Inflammatory macrophage (primary cell): ENCODE measurements at regions not wholly inside any gene's neighbourhood (a gene's known extent, or its start where the extent isn't known, plus 50 kb on each side); places are given as distances from the start of the nearest gene placed in this dataset.
A peak's percentile ranks its signal among the peaks of the same experiment; 100 is the strongest.
"Not testable (repeated sequence)": the region's sequence is repeated elsewhere in the genome, so short reads cannot be mapped to it uniquely, and the experiment has no call there.

Experiments
- DNase-seq, 2 donors: peaks; one replicate each; pipeline ENCODE4 v3.0.0-alpha.2; 2020 to 2022

DNA sequence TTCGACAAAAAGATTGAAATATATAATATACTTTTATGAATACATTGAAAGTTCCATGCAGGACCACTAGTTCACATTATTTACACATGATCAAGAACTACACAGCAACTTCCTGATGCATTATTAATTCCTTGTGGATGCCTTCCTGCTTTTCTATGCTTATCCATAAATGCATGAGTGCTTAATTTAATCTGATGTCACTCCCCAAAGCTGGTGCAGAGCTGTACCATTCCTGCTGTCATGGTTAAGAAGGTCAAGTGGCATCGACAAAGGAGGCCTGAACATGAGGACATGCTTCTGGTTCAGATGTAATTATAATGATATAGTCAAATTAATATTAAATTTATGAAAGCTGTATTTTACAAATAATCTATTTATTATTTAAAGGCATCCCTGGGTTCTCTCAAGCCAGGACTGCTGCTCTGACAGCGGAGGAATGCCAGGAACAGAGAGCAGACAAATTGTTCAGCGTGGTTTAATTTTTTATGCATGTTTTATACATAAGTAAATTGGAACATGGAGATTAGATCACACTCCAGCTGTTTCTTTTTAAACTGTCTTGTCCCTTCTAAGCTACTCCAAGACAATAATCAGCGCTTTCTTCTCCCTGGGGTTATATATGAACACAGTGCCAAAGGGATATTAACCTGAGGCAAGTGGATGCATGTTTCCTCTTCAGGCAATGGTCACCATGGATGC lies 307.3 kb upstream of the CNTNAP5 start:
- DNase-seq = no peak

GRCh38 chr2:123720760-123721159 lies 304.3 kb upstream of the CNTNAP5 start:
- DNase-seq = no peak

DNA sequence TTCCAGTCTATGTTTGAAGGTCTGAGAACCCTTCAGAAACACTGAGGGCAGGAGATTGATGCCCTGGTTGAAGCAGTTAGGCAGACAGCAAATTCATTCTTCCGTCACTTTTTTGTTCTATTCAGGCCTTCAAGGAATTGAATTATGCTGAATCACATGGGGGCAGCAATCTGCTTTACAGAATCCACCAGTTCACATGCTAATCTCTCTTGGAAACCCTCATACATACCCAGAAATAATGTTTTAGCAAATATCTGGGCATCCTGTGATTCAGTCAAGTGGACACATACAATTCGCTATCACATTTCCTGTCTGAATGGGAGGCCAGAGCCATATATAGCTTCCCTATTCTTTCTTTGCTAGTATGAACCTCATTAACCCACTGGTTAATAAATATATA lies 301.4 kb upstream of the CNTNAP5 start:
- DNase-seq = no peak

- no peak for DNase-seq
Observed at GRCh38 chr2:123732563-123732962, 292.5 kb upstream of the CNTNAP5 start.

DNA sequence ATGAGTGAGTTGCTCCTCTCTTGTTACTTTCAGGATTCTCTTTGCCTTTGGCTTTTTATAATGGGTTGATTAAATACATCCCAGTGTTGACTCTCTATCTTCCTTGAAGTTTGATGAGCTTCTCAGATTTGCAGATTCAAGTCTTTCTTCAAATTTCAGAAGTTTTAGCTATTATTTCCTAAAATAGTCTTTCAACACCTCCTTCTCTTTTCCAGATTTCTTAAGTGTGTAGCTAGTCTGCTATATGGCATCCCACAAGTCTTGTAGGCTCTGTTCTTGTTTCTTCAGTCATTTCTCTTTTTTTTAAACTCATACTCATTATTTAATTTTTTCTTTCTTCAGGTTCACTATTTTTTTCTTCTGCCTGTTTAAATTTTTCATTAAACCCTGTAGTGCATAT lies 287.7 kb upstream of the CNTNAP5 start:
- DNase-seq = peak; percentile 26 to 88

DNA sequence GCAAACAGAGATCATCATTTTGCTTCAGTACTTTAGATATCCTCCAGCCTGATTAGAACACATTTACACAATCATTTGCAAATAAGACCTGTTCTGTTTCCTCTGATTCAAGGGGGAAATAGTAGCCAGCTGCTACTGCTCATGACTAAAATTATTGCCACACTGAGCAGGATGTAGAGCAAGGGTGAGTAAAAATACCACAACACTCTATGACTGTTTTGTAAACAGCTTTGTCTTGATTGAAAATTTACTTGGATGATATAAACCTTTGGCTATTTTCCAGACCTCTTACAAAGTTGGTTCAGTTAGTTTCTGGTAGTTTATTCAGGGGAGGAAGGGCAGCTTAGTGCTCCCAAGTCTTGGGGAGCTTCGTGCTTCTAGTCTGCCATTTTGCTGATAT lies 286.4 kb upstream of the CNTNAP5 start:
- peak; percentile 64 to 94 for DNase-seq

DNA sequence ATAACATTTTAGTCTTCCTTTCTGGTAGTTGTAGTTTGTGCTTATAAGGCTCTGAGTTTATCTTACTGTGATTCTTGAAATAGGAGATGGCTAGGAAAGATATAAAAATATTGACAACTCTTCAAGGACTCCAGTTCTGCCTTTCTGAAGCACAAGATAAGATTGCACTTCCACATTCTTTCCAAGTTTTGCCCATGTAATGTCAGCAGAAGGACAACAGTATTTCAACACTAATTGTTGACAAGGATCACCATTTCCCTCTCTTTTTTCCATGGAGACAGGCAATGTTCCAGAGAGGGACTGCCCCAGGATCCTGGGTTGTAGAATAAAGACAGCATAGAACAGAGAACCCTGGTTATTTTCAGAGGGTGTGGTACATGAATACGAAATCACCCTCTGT lies 279.1 kb upstream of the CNTNAP5 start:
- DNase-seq = peak in 1 of 2 donors; percentile 54

DNA sequence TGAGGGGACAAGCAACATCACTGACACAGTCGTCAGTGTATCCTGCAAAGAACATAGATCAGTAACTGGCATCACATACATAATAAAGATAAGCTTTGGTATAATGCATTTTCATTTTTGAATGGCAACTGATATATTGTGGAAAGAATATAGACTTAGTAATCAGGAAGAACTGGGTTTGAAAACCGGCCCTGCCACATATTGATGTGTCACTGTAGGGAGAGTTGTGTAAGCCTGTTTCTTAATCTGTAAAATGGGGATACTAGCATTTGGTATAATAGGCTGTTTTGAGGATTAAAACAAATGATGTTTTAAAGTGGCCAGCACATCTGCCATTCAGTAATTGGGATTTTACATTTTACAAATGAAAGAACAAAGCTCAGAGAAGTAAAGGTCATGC lies 277.8 kb upstream of the CNTNAP5 start:
- peak; percentile 8 to 48 for DNase-seq

DNA sequence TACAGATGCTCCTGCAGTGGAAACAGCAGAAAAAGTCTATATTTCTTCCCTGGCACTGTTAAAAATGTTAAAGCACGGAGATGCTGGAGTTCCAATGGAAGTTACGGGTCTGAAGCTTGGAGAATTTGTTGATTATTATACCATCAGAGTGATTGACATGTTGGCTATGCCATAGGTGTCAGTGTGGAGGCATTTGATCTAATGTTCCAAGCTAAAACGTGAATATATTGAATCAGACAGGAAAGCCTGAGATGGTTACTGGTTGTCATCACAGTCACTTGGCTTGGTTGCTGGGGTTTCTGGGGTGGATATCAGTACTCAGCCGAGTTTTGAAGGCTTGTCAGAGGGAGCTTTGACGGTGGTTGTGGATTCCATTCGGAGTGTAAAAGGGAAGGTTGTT lies 262.9 kb upstream of the CNTNAP5 start:
- no peak for DNase-seq

DNA sequence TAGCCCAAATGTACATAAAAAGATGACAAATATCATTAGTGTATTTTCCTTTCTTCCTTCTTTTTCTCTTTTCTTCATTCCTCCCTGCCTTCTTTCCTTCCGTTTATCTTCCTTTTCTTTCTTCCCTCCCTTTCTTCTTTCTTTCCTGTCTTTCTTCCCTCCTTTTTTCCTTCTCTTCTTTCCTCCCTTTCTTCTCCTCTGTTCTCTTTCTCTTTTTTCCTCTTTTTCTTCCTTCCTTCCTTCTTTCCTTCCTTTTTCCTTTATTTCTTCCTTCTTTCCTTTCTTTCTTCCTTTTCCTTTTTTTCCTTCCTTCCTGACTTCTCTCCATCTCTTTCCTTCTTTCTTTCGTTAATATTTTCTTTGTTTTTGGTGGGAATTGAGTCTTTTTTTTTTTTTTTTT lies 256.9 kb upstream of the CNTNAP5 start:
- no peak for DNase-seq

- no peak for DNase-seq
Observed at GRCh38 chr2:123769001-123769400, 256.1 kb upstream of the CNTNAP5 start.

DNA sequence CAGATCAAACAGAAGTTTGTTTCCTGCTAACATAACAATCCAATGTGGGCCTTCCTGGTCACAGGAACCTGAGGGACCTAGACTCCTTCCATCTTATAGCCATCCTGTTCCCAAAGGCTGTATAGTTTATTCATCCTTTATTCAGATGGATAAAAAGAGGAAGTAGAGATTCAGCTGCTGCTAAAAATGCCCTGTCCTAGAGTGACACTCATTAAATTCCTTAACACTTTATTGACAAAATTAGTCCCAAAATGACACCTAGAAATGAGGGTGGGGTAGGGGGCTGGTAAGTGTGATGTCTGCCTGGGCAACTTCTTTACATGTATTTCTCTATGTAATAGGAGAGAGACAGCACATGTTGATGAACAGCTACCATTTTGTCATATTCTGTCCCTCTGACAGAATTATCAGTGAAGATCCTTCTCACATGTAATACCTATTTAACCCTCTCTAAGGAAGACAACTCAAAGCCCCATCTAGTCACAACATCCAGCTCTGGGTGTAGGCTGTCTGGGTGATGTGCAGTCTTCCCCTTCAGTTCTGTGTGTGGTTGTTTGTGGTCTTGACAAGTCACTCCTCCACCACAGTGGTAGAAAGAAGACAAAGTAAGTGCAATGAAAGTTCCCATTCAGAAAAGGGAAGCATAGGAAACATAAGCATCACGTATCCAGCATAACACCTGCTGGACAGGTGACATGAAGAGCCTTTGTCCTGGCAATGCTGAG lies 253.9 kb upstream of the CNTNAP5 start:
- DNase-seq = no peak

GRCh38 chr2:123771928-123772632 lies 253.0 kb upstream of the CNTNAP5 start:
- no peak for DNase-seq

DNA sequence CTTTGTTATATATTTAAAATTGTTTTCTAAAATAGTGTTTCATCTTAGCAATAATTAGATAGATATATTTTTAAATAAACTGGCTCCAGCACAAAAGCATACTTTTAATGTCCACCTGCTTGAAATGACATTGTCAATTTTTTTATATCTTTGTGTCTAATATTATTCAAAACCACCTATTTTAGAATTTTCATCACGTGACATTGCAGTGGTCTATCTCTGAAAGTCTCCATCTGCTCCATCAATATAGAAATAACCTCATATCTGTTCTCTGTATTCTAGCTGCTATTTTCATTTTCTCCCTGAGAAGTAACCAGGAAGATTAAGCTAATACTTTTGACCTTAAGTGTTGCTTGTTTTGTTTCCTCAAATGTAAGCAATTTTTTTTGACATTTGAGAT lies 248.0 kb upstream of the CNTNAP5 start:
- DNase-seq = no peak

DNA sequence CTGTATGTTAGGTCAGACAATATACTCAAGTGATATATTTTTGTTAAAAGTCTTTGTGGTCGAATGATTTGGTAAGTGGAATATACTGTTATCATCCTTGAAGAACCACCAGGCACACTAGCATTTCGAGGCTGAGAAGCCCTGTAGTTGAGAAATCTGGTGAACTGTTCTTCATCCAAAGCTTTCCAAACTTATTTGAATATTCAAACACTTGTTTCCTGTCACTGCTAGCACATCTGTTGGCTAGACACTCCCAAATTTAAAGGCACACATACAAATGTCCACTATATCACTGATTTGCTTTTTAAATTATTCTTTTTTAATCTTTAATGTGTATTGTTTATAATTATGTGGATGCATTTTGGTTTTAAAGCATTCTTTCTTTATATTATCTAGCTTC lies 241.9 kb upstream of the CNTNAP5 start:
- no peak for DNase-seq

GRCh38 chr2:123785332-123785731 lies 239.8 kb upstream of the CNTNAP5 start:
- no peak for DNase-seq

DNA sequence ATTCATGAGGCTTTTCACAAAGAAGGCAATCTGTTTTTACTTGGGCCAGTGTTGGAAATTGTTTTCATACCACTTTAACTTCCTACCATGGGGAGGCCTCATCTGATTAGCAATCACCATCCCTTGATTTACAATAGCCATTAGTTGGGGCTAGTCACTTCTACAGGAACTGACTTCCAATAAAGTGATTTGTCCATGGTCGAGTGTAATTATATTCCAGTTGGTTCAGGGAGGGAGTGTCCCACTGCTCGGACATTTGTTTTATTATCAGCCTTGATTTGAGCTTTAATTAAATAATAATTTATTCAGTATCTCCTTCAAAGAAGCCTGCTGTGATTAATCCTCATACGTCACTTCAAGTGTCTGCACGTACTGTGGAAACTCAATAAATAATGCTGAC lies 233.9 kb upstream of the CNTNAP5 start:
- no peak for DNase-seq

GRCh38 chr2:123791684-123792083 lies 233.4 kb upstream of the CNTNAP5 start:
- DNase-seq = no peak

DNA sequence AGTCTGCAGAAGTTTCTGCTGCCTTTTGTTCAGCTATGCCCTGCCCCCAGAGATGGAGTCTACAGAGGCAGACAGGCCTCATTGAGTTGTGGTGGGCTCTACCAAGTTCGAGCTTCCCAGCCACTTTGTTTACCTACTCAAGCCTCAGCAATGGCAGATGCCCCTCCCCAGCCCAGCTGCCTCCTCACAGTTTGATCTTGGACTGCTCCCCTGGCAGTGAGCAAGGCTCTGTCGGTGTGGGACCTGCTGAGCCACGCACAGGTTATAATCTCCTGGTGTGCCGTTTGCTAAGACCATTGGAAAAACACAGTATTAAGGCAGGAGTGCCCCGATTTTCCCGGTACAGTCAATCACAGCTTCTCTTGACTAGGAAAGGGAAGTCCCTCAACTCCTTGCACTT lies 221.0 kb upstream of the CNTNAP5 start:
- DNase-seq = not testable (repeated sequence)

- not testable (repeated sequence) for DNase-seq
Observed at GRCh38 chr2:123805746-123806145, 219.3 kb upstream of the CNTNAP5 start.

DNA sequence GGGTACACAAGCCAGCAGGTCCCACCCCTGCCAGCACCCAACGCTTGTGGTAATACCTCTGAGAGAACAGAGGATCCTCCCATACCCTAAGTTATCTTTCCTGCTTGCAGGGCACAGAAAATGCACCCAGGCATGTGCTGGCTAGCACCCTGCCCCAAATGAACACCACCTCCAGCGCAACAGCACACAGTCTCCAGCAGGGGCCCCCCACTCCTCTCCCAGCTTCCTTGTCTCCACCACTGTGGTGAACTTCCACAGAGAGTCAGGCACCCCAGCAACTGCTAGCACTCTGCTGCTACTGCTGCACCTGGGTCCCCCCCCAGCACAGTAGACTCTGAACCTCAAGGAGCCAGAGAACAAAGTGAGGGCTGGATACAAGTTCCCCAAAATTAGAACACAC lies 216.8 kb upstream of the CNTNAP5 start:
- no peak for DNase-seq

DNA sequence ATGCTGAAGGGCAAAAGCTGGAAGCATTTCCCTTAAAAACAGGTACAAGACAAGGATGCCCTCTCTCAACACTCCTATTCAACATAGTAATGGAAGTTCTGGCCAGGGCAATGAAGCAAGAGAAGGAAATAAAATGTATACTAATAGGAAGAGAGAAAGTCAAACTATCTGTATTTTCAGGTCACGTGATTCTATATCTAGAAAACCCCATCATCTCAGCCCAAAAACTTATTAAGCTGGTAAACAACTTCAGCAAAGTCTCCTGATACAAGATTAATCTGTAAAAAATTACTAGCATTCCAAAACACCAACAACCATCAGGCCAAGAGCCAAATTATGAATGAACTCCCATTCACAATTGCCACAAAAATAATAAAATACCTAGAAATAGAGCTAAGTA lies 213.2 kb upstream of the CNTNAP5 start:
- DNase-seq = no peak

- no peak for DNase-seq
Observed at GRCh38 chr2:123816203-123816602, 208.9 kb upstream of the CNTNAP5 start.

DNA sequence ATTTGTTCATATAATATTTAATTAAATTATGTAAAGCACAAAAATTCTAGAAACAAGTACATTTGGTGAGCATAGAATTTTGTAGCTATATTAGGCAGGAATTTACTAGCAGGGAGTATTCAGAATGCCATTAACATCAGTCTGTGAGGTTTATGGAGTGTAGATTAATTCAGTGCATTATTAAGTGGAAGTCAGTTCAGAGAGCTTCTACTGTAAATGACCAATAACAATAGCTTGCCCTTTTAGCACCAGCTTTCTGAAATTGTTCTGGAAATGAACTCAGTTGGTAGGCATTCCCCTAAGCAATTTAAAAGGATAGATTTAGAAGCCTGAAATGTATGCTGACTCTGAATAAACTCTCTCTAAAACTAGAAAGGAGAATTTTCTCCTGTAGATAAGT lies 208.2 kb upstream of the CNTNAP5 start:
- no peak for DNase-seq
